ENCODE measurements at regions not wholly inside any gene's neighbourhood (a gene's known extent, or its start where the extent isn't known, plus 50 kb on each side); places are given as distances from the start of the nearest gene placed in this dataset.

- DNase-seq (ENCODE audit: low spot score in 2 of 2) = no peak
- Histone ChIP-seq H3K27me3 (no peaks in the 10 kb centered on the region), H3K4me1 (no peaks in the 10 kb centered on the region), H3K4me3 (no peak overlapping the region), H3K9me3 (peaks cover 23 to 45% of the 10 kb centered on the region in 2 donors), H3K36me3 (no peaks in the 10 kb centered on the region), H3K27ac (no peak overlapping the region)
- intact Hi-C loops (cut with DNase I; ENCODE audit: low total_unique reads) = no loop called here
- TF ChIP-seq POLR2A (IDR thresholded peaks at IDR 0.05) = no peak
- no peak for TF ChIP-seq CTCF (IDR thresholded peaks at IDR 0.05)
- TF ChIP-seq POLR2AphosphoS5 (IDR thresholded peaks at IDR 0.05) = no peak
These were observed 524.7 kb upstream of the ACVR2A start for GRCh38 chr2:147320146-147320545.

DNA sequence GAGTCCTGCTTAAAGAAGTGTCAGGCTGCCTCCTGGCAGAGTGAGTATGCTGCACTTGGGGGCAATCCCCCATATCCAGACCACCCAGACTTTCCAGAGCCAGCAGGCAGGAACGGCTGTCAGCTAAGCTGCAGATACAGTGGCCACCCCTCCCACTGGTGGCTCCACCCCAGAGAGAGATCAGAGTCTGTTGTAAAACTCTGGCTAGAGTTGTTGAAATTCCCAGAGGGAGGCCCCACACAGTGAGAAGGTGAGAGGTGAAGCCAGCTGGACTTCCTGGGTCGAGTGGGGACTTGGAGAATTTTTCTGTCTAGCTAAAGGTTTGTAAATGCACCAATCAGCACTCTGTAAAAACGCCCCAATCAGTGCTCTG is 533.8 kb upstream of the ACVR2A start:
- intact Hi-C loops (cut with DNase I; ENCODE audit: low total_unique reads) = no loop called here
- TF ChIP-seq POLR2AphosphoS5 (IDR thresholded peaks at IDR 0.05) (no peak), POLR2A (IDR thresholded peaks at IDR 0.05) (no peak), CTCF (IDR thresholded peaks at IDR 0.05) (no peak)

DNA sequence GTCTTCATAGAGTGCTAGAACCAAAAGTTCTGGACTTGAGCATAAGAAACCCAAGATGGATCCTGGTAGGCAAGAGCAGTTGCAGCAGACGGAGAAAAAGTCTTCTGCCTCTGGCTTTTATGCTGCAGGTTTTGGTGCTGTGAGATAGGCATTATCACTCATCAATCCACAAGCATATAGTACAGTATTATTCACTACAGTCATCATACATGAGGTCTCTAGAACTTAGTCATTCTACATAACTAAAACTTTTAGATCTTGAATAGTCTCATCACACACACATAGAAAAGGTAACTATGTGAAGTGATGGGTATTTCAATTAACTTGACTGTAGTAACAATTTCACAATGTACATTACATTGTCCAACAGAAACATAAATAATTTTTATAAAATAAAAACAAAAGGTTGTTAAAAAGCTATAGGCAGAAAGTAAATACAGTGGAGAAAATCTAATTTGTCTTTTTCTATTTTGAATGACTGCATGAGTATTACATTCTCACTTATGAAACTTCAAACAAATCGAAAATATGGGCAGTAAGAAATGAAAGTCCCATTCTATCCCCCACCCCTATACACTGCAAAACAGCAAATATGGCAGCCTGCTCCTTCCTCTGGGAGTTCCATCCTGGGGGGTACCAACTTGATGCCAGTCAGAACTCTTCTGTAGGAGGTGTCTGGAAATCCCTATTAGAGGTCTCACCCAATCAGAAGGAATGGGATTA is 534.3 kb upstream of the ACVR2A start:
- Histone ChIP-seq H3K9me3 (no peaks in the 10 kb centered on the region), H3K27me3 (no peaks in the 10 kb centered on the region), H3K36me3 (no peaks in the 10 kb centered on the region), H3K4me1 (no peaks in the 10 kb centered on the region), H3K4me3 (no peak overlapping the region), H3K27ac (no peak overlapping the region)
- no peak for TF ChIP-seq POLR2AphosphoS5 (IDR thresholded peaks at IDR 0.05)
- TF ChIP-seq POLR2A (IDR thresholded peaks at IDR 0.05) = no peak
- TF ChIP-seq CTCF (IDR thresholded peaks at IDR 0.05) = no peak
- DNase-seq (ENCODE audit: low spot score in 2 of 2) = no peak
- intact Hi-C loops (cut with DNase I; ENCODE audit: low total_unique reads) = no loop called here

More for the DNA sequence above, 533.8 kb upstream of the ACVR2A start:
- Histone ChIP-seq H3K4me1 (no peaks in the 10 kb centered on the region), H3K36me3 (no peaks in the 10 kb centered on the region), H3K9me3 (no peaks in the 10 kb centered on the region), H3K27me3 (no peaks in the 10 kb centered on the region), H3K27ac (no peak overlapping the region), H3K4me3 (no peak overlapping the region)
- no peak for DNase-seq (ENCODE audit: low spot score in 2 of 2)

DNA sequence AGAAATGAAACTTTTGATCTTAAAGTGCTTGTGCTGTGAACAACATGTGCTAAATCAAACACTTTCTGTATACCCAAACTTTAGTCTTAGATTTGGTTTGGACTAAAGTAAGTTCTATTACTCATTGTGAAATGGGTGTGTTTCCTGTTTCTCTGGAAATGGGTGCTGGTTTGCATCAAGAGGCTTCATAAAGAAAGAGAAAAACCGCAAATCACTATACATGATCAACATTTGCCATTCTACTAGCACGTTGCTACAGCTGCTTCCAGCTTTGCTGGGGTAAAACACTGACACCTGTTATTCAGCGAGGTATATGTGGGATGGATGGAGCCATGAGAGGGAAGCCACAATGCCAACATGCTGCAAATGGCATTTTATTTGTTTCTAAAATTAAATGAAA is 547.0 kb upstream of the ACVR2A start:
- no peak overlapping the region for H3K4me3 ChIP-seq
- DNase-seq (ENCODE audit: low spot score in 2 of 2) = no peak
- H3K27me3 ChIP-seq = no peaks in the 10 kb centered on the region
- TF ChIP-seq POLR2A (IDR thresholded peaks at IDR 0.05) = no peak
- TF ChIP-seq POLR2AphosphoS5 (IDR thresholded peaks at IDR 0.05) = no peak
- TF ChIP-seq CTCF (IDR thresholded peaks at IDR 0.05) = no peak
- H3K36me3 ChIP-seq = no peaks in the 10 kb centered on the region
- no peaks in the 10 kb centered on the region for H3K9me3 ChIP-seq
- H3K27ac ChIP-seq = no peak overlapping the region
- peaks cover 0 to 5% of the 10 kb centered on the region in 2 donors for H3K4me1 ChIP-seq
- intact Hi-C loops (cut with DNase I; ENCODE audit: low total_unique reads) = loop anchor here (10.0 kb wide), 1 partner anchor 1387 kb away; no protein-coding TSS in a partner anchor

DNA sequence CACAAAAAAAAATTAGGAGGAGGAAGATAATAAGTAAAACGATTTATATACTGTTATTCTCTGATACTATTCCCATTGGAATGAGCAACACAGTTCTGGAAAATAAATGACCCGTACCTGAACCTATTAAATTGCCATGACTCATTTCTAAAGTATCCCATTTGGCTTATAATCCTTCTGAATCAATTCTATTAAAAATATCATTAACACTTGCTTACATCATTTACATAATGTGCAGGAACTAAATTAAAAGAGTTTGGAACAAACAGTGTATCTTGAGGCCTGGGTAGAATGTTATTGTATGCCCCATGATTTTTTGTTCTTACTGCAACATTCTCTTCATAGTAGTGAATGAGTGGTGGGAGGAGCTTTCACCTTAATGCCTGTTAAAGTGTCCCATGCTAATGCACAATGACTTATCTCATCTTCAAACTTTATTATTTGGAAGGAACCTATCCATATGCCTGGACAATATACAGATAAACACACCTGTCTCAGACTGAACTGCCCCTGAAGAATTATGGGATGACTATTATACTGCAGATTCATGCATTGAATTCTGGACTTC is 549.9 kb upstream of the ACVR2A start:
- intact Hi-C loops (cut with DNase I; ENCODE audit: low total_unique reads) = loop anchor here (10.0 kb wide), 1 partner anchor 1390 kb away; no protein-coding TSS in a partner anchor
- Histone ChIP-seq H3K27ac (no peak overlapping the region), H3K4me1 (peaks cover 0 to 5% of the 10 kb centered on the region in 2 donors), H3K27me3 (no peaks in the 10 kb centered on the region), H3K4me3 (no peak overlapping the region), H3K9me3 (no peaks in the 10 kb centered on the region), H3K36me3 (no peaks in the 10 kb centered on the region)
- no peak for DNase-seq (ENCODE audit: low spot score in 2 of 2)
- TF ChIP-seq POLR2A (IDR thresholded peaks at IDR 0.05) = no peak
- TF ChIP-seq POLR2AphosphoS5 (IDR thresholded peaks at IDR 0.05) = no peak
- TF ChIP-seq CTCF (IDR thresholded peaks at IDR 0.05) = no peak
